ENCODE measurements at regions not wholly inside any gene's neighbourhood (a gene's known extent, or its start where the extent isn't known, plus 50 kb on each side); places are given as distances from the start of the nearest gene placed in this dataset.

GRCh38 chr11:32334822-32335221 lies 100.5 kb downstream of the WT1 start:
- intact Hi-C loops (cut with DNase I) = no loop called here
- peak in 2 of 42 donors; percentile 7 to 11 for DNase-seq
